A549 (cell line): ENCODE measurements at regions not wholly inside any gene's neighbourhood (a gene's known extent, or its start where the extent isn't known, plus 50 kb on each side); places are given as distances from the start of the nearest gene placed in this dataset.

ENCODE experiments used
- CTCF ChIP-seq: fragments of >200 bp; sonication (Bioruptor Twin); formaldehyde crosslinking; IDR thresholded peaks from 3 replicates; pipeline ENCODE4 v1.5.1; 2016
- KDM1A ChIP-seq: fragments of 200-600 bp; sonication (generic); IDR thresholded peaks from 2 replicates; pipeline ENCODE4 v1.6.1; 2016; ENCODE audit warnings: low read depth, mild to moderate bottlenecking
- MAFK ChIP-seq: fragments of 450-650 bp; IDR thresholded peaks from 2 replicates; pipeline ENCODE4 v1.6.1; 2014; ENCODE audit not compliant: partially characterized antibody
- MAX ChIP-seq: IDR thresholded peaks from 2 replicates; pipeline ENCODE4 v1.6.1; 2012
- MAZ ChIP-seq: fragments of 150-350 bp; IDR thresholded peaks from 2 replicates; pipeline ENCODE4 v1.6.1; 2014; ENCODE audit warnings: antibody characterized with exemption, low read depth, low read length, borderline replicate concordance
- POLR2A ChIP-seq: IDR thresholded peaks from 2 replicates; pipeline ENCODE4 v1.6.1; 2012; ENCODE audit warnings: mild to moderate bottlenecking, low read length
- POLR2AphosphoS2 ChIP-seq: conservative IDR thresholded peaks from 2 replicates; pipeline ENCODE4 v1.6.1; 2012; ENCODE audit warnings: low read length, improper control_type of control experiment, inconsistent platforms
- REST ChIP-seq: fragments of 200-600 bp; sonication (generic); IDR thresholded peaks from 2 replicates; pipeline ENCODE4 v1.6.1; 2016; ENCODE audit warnings: antibody characterized with exemption, mild to moderate bottlenecking, moderate library complexity
- RNF2 ChIP-seq: fragments of 200-600 bp; sonication (generic); IDR thresholded peaks from 2 replicates; pipeline ENCODE4 v1.6.1; 2016; ENCODE audit warnings: low read depth, mild to moderate bottlenecking, antibody characterized with exemption, moderate library complexity, borderline replicate concordance
- ZFP36 ChIP-seq: fragments of 450-650 bp; IDR thresholded peaks from 2 replicates; pipeline ENCODE4 v1.6.1; 2014; ENCODE audit warnings: borderline replicate concordance; ENCODE audit not compliant: partially characterized antibody

GRCh38 chr5:108432024-108432423, 50.1 kb upstream of the FBXL17 start:
- TF ChIP-seq CTCF (no peak), POLR2A (no peak), REST (no peak), MAZ (no peak), POLR2AphosphoS2 (no peak), MAX (no peak), MAFK (no peak), KDM1A (no peak), ZFP36 (no peak), RNF2 (no peak)
